CD8-positive, alpha-beta memory T cell (primary cell): ENCODE measurements at regions not wholly inside any gene's neighbourhood (a gene's known extent, or its start where the extent isn't known, plus 50 kb on each side); places are given as distances from the start of the nearest gene placed in this dataset.
A peak's percentile ranks its signal among the peaks of the same experiment; 100 is the strongest.

Experiments
- CTCF ChIA-PET: fragments of 350-600 bp; sonication (Branson Sonifier 250); formaldehyde crosslinking; loops from one replicate; lab custom pipeline; 2021; ENCODE audit warnings: antibody characterized with exemption; lab: Charles Lee
- POLR2A ChIA-PET: fragments of 350-600 bp; sonication (Branson Sonifier 250); formaldehyde crosslinking; loops from one replicate; lab custom pipeline; 2021; ENCODE audit warnings: antibody characterized with exemption; lab: Charles Lee
- DNase-seq, 5 donors: peaks; one replicate each; pipeline versions ENCODE4 v3.0.0 to v3.0.0-alpha.2; 2020 to 2022; ENCODE audit warnings: mixed read lengths in 1 of 5
- H3K27ac ChIP-seq: one replicate; pipeline ENCODE4 v1.7.0; 2013; ENCODE audit warnings: low read depth, mild to moderate bottlenecking, low read length, moderate library complexity
- H3K27me3 ChIP-seq: 2 replicates; pipeline ENCODE4 v1.7.0; 2013; ENCODE audit warnings: low read length, mild to moderate bottlenecking; ENCODE audit not compliant: insufficient read depth, poor library complexity, severe bottlenecking
- H3K36me3 ChIP-seq: 2 replicates; pipeline ENCODE4 v1.7.0; 2013; ENCODE audit warnings: mild to moderate bottlenecking, low read length, moderate library complexity; ENCODE audit not compliant: insufficient read depth
- H3K4me1 ChIP-seq: 2 replicates; pipeline ENCODE4 v1.7.0; 2013; ENCODE audit warnings: mild to moderate bottlenecking, low read length, moderate library complexity; ENCODE audit not compliant: insufficient read depth
- H3K4me3 ChIP-seq: 2 replicates; pipeline ENCODE4 v1.7.0; 2013; ENCODE audit warnings: mild to moderate bottlenecking, low read length
- H3K9me3 ChIP-seq: 2 replicates; pipeline ENCODE4 v1.7.0; 2013; ENCODE audit warnings: mild to moderate bottlenecking, low read length
- H3K27ac Mint-ChIP-seq, 8 donors: one replicate each; pipeline ENCODE4 v1.8.0; 2020 to 2021; ENCODE audit warnings: mixed read lengths in 8 of 8, mild to moderate bottlenecking in 6 of 8, inconsistent platforms in 3 of 8, moderate library complexity in 3 of 8
- H3K27me3 Mint-ChIP-seq, 2 donors: one replicate each; pipeline ENCODE4 v1.8.0; 2020 to 2021; ENCODE audit warnings: mixed read lengths in 2 of 2, mild to moderate bottlenecking in 1 of 2, moderate library complexity in 1 of 2
- H3K36me3 Mint-ChIP-seq, 3 donors: one replicate each; pipeline ENCODE4 v1.8.0; 2020 to 2021; ENCODE audit warnings: mixed read lengths in 3 of 3, inconsistent platforms in 1 of 3, mild to moderate bottlenecking in 1 of 3
- H3K4me1 Mint-ChIP-seq, 3 donors: one replicate each; pipeline ENCODE4 v1.8.0; 2020 to 2021; ENCODE audit warnings: mixed read lengths in 3 of 3, inconsistent platforms in 1 of 3, mild to moderate bottlenecking in 1 of 3
- H3K4me3 Mint-ChIP-seq, 7 donors: one replicate each; pipeline ENCODE4 v1.8.0; 2020 to 2021; ENCODE audit warnings: mixed read lengths in 7 of 7, mild to moderate bottlenecking in 6 of 7, moderate library complexity in 4 of 7, inconsistent platforms in 2 of 7
- H3K9me3 Mint-ChIP-seq, 5 donors: one replicate each; pipeline ENCODE4 v1.8.0; 2020 to 2022; ENCODE audit warnings: mixed read lengths in 5 of 5, mild to moderate bottlenecking in 3 of 5, moderate library complexity in 2 of 5, inconsistent platforms in 1 of 5

DNA sequence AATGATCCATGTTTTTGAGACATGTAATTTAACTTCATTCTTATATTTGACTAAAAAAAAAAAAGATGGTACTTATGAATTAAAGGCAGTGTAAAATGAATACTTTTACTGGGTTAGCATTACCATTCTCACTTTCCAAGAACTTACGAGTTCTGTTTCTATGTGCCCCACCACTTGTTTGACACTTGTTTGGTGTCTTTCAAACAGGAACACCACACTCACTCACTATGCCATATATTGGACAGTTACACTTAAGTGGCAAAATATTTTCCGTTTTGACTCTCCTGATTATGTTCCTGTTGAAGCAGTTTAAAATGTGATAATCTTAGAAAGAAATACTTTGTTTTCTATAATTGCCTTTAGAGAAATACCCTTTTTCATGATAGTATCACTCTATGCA is 56.6 kb upstream of the ATXN7L3B start:
- CTCF ChIA-PET: no interaction called here
- Mint-ChIP-seq H3K9me3 (no peaks in the 10 kb centered on the region), H3K27me3 (no peaks in the 10 kb centered on the region), H3K4me3 (no peak overlapping the region), H3K4me1 (peaks cover 9 to 19% (median 18%) of the 10 kb centered on the region in 3 donors), H3K36me3 (no peaks in the 10 kb centered on the region), H3K27ac (no peak overlapping the region)
- POLR2A ChIA-PET: no interaction called here
- Histone ChIP-seq H3K9me3 (no peaks in the 10 kb centered on the region), H3K27ac (no peak overlapping the region), H3K4me1 (no peaks in the 10 kb centered on the region), H3K36me3 (no peaks in the 10 kb centered on the region), H3K4me3 (no peak overlapping the region), H3K27me3 (no peaks in the 10 kb centered on the region)
- no peak for DNase-seq

DNA sequence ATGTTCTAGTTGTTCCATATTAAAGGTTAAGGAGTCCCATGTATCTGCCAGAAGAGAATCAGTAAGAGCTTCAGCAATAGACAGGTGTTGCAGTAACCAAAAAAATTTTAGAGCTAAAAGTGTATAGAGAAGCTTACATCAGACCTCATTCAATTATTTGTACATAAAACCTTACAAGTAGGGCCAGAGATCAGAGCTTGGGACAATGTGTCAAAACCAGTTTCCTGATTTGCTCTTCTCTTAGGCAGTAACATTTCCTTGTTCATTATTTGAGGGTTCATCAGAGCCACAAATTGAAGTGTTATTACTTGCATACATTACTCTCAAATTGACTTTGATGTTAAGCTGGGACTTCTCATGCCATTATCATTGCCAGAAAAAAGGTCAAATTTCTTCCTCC is 55.5 kb upstream of the ATXN7L3B start:
- Mint-ChIP-seq H3K27ac (peak overlapping the region in 3 of 8 donors; percentile 28 to 58 (median 44)), H3K4me3 (peak overlapping the region in 1 of 7 donors; percentile 18), H3K4me1 (peaks cover 9 to 19% (median 18%) of the 10 kb centered on the region in 3 donors), H3K36me3 (no peaks in the 10 kb centered on the region), H3K9me3 (no peaks in the 10 kb centered on the region), H3K27me3 (no peaks in the 10 kb centered on the region)
- H3K4me1 ChIP-seq: no peaks in the 10 kb centered on the region
- no peak overlapping the region for H3K4me3 ChIP-seq
- H3K27me3 ChIP-seq: no peaks in the 10 kb centered on the region
- DNase-seq: no peak
- ChIA-PET CTCF (no interaction called here), POLR2A (no interaction called here)
- no peak overlapping the region for H3K27ac ChIP-seq
- no peaks in the 10 kb centered on the region for H3K36me3 ChIP-seq
- no peaks in the 10 kb centered on the region for H3K9me3 ChIP-seq

DNA sequence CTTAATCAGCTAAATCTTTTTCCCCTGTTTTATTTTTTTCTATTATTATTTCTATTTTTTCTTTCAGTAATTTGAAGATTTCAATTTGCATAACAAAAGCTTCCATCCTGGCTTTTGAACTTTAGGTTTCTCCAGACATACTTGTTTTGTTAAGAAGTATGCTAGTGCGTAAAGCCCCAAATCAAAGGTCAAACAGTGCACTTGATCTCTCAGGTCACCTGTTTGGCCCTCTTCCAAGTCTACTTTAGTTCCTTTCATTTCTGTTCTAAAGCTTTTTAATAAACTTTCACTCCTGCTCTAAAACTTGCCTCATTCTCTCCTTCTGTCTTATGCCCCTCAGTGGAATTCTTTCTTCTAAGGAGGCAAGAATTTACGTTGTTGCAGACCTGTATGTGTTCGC is 54.6 kb upstream of the ATXN7L3B start:
- H3K27me3 Mint-ChIP-seq: no peaks in the 10 kb centered on the region
- Histone ChIP-seq H3K36me3 (no peaks in the 10 kb centered on the region), H3K27ac (no peak overlapping the region), H3K4me3 (no peak overlapping the region), H3K4me1 (no peaks in the 10 kb centered on the region), H3K9me3 (no peaks in the 10 kb centered on the region), H3K27me3 (no peaks in the 10 kb centered on the region)
- H3K4me1 Mint-ChIP-seq: peaks cover 9 to 19% (median 18%) of the 10 kb centered on the region in 3 donors
- DNase-seq: no peak
- ChIA-PET CTCF (no interaction called here), POLR2A (no interaction called here)
- no peak overlapping the region for H3K27ac Mint-ChIP-seq
- no peak overlapping the region for H3K4me3 Mint-ChIP-seq
- H3K9me3 Mint-ChIP-seq: no peaks in the 10 kb centered on the region
- H3K36me3 Mint-ChIP-seq: no peaks in the 10 kb centered on the region
